ENCODE measurements at regions not wholly inside any gene's neighbourhood (a gene's known extent, or its start where the extent isn't known, plus 50 kb on each side); places are given as distances from the start of the nearest gene placed in this dataset.

- no peak for TF ChIP-seq CTCF (IDR thresholded peaks at IDR 0.05)
- TF ChIP-seq POLR2A (IDR thresholded peaks at IDR 0.05) = no peak
These were observed 235.7 kb upstream of the ELL2 start for GRCh38 chr5:96197347-96197746.
